ENCODE measurements at regions not wholly inside any gene's neighbourhood (a gene's known extent, or its start where the extent isn't known, plus 50 kb on each side); places are given as distances from the start of the nearest gene placed in this dataset.

DNA sequence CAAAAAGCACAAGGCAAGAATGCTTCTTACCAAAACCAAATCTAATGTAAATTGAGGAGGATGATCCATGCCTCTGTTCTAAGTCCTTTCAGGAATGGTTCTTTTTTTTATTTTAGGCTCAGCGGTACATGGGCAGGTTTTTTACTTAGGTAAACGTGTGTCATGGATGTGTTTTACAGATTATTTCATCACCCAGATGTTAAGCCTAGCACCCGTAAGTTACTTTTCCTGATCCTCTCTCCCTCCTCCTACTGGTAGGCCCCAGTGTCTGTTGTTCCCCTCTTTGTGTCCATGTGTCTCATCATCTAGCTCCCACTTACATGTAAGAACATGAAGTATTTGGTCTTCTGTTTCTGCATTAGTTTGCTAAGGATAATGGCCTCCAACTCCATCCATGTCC lies 289.2 kb upstream of the THBS1 start:
- TF ChIP-seq, protein P1, sequence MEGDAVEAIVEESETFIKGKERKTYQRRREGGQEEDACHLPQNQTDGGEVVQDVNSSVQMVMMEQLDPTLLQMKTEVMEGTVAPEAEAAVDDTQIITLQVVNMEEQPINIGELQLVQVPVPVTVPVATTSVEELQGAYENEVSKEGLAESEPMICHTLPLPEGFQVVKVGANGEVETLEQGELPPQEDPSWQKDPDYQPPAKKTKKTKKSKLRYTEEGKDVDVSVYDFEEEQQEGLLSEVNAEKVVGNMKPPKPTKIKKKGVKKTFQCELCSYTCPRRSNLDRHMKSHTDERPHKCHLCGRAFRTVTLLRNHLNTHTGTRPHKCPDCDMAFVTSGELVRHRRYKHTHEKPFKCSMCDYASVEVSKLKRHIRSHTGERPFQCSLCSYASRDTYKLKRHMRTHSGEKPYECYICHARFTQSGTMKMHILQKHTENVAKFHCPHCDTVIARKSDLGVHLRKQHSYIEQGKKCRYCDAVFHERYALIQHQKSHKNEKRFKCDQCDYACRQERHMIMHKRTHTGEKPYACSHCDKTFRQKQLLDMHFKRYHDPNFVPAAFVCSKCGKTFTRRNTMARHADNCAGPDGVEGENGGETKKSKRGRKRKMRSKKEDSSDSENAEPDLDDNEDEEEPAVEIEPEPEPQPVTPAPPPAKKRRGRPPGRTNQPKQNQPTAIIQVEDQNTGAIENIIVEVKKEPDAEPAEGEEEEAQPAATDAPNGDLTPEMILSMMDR (IDR thresholded peaks at IDR 0.05; ENCODE audit: control insufficient read depth, insufficient read depth, low read depth, low read length, missing control alignments), result no peak
- H3K4me3 ChIP-seq (ENCODE audit: control insufficient read depth, low read depth, low read length), result no peak overlapping the region
- no peak for DNase-seq (ENCODE audit: low read depth)

DNA sequence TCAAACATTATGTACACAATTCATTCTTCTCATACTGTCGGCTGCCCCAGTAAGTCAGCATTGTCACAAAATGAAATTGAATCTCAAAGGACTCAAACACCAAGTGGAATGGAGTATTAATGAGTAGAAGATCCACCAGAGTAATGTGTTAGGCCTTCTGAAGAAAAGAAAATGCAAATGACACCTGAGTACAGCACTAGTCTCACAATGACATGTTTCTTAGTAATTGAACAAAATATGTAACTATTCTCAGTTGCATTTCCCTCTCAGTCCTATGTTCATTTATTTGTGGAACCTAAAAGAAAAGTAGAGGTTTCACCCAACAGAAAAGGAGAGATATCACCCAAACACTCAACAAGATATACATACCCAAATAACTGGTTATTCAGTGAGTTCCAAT lies 283.9 kb upstream of the THBS1 start:
- no peak for DNase-seq (ENCODE audit: low read depth)
- H3K4me3 ChIP-seq (ENCODE audit: control insufficient read depth, low read depth, low read length), result no peak overlapping the region
- TF ChIP-seq, protein P1 (IDR thresholded peaks at IDR 0.05; ENCODE audit: control insufficient read depth, insufficient read depth, low read depth, low read length, missing control alignments), result no peak

DNA sequence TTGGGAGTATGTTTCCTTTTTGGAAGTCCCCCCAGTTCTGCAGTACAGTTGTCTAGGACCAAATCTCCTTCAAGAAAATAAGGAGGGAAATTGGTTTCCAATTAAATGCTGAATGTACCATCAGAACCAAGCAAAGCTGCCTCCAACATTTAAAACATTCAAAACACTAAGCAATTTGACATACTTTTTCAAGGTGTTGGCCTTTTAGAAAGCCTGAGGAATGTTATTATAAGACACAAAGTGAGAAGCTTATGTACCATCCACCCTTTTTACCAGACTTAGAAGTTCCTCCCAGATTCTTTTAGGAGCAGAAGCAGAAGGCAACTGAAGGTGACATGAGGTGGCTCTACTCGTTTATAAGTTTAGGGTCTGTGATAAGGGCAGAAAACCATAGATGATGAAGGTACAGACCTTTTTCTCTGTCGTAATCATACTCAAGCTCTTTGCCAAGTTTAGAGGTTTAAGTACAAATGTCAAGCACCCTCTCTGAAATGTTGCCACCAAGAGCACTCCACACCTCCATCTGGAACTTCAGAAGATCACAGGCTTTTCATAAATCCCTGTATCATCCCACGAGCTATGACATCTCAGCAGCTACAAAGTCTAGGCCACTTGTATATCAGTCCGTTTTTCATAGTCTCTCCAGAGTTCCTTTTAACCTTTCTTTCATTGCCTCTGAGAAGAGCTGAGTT lies 282.5 kb upstream of the THBS1 start:
- TF ChIP-seq, protein P1 (IDR thresholded peaks at IDR 0.05; ENCODE audit: control insufficient read depth, insufficient read depth, low read depth, low read length, missing control alignments), result no peak
- DNase-seq (ENCODE audit: low read depth), result no peak
- no peak overlapping the region for H3K4me3 ChIP-seq (ENCODE audit: control insufficient read depth, low read depth, low read length)

DNA sequence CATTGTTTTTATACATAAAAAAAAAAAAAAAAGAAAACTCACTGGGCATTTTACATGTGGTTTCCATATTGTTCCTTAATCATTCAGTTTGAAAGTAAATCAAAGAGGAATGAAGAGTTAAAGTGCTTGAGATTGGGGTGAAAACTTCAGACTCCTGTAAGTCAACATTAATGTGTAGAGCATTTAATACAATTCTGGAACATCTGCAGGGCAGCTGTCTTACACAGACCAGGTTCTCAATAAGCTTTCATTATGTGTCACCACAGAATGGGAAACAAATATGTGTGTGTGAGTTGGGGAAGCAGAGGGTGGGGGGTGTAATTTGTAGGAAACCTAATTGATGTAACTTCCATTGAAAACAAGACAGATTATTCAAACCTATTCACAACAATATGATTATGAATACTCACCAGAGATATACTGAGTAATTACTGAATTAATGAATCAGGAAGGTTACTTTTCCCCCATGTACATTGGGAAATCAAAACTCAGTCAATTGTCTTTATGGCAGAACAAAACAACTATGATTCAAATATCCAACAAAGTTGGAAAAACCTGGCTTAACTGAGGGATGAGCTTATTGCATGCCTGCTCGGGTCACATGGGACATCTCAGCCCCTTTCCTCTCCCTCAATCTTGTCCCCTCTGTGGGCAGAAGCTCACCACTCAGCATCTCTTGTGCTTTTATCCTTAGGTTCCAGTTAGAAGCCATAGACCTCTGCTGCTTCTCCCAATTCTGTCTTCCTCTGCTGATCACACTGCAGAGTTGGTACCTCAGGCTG lies 281.2 kb upstream of the THBS1 start:
- no peak overlapping the region for H3K4me3 ChIP-seq (ENCODE audit: control insufficient read depth, low read depth, low read length)
- no peak for DNase-seq (ENCODE audit: low read depth)
- TF ChIP-seq, protein P1 (IDR thresholded peaks at IDR 0.05; ENCODE audit: control insufficient read depth, insufficient read depth, low read depth, low read length, missing control alignments), result no peak

DNA sequence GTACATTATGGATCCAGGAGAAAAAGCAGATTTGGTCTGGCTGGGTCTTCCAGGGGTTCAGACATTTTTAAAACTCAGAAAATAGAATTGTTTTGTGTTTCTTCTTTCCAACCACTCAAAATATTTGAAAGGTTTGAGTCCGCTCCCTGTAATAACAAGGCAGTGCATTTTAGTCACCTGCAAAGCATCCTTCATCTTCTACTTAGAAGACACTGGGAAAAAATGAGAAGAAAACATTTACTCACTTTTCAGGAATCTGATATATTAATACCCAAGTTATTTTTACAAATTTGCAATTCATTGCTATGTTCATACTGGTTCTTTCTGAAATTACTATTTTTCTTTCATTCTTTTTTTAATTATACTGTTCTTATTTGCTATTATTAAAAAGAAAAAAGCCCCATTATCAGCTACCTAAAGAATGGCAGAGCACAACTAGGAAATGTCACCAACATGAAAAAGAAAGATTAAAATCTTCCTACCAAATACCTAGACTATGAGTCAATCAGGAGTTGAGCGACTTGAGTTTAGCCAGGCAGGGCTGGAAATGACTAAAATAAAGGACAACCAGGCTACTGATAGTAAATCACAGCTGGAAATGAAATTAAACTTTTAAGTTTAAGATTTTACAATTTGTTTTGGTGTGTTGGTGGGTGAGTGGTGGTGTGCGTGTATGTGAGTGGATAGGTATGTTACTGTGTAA lies 280.3 kb upstream of the THBS1 start:
- no peak overlapping the region for H3K4me3 ChIP-seq (ENCODE audit: control insufficient read depth, low read depth, low read length)
- TF ChIP-seq, protein P1 (IDR thresholded peaks at IDR 0.05; ENCODE audit: control insufficient read depth, insufficient read depth, low read depth, low read length, missing control alignments), result no peak
- DNase-seq (ENCODE audit: low read depth), result no peak

DNA sequence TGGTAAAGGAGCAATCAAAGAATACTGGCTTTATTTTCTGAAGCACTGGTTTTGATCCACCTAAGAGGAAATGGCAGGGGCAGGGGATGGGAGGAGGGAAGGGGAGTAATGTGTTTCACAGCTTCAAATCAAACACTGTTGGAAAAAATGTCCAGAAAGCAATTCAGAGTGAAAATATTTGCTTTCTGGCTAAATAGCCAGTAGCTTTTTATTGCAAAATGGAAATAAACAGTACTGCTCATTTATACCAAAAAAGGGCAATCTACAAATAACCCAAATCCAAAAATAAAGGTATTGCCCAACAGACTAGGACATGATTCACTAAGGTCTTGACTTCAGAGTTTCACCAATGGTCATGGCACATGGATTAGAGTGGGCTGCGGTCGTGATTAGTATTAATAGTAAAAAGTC lies 279.3 kb upstream of the THBS1 start:
- TF ChIP-seq, protein P1 (IDR thresholded peaks at IDR 0.05; ENCODE audit: control insufficient read depth, insufficient read depth, low read depth, low read length, missing control alignments), result no peak
- H3K4me3 ChIP-seq (ENCODE audit: control insufficient read depth, low read depth, low read length), result no peak overlapping the region

More for the DNA sequence above, 279.3 kb upstream of the THBS1 start:
- DNase-seq (ENCODE audit: low read depth), result peak; percentile 95

All from AG09309 (cell line).